Endothelial cell of hepatic sinusoid (primary cell): ENCODE measurements at regions not wholly inside any gene's neighbourhood (a gene's known extent, or its start where the extent isn't known, plus 50 kb on each side); places are given as distances from the start of the nearest gene placed in this dataset.
"Not testable (repeated sequence)": the region's sequence is repeated elsewhere in the genome, so short reads cannot be mapped to it uniquely, and the experiment has no call there.

Experiments used
- in situ Hi-C: cut with HindIII; loops from 2 replicates; pipeline ENCODE4 v1.10.0; 2017; ENCODE audit warnings: low sequenced_read_pairs

GRCh38 chr21:14758849-14759248 lies 212.7 kb upstream of the SAMSN1 start:
- in situ Hi-C loops: no loop called here

GRCh38 chr21:14757533-14758327 lies 211.6 kb upstream of the SAMSN1 start:
- in situ Hi-C loops: no loop called here

GRCh38 chr21:14755086-14755485 lies 209.0 kb upstream of the SAMSN1 start:
- in situ Hi-C loops: no loop called here

DNA sequence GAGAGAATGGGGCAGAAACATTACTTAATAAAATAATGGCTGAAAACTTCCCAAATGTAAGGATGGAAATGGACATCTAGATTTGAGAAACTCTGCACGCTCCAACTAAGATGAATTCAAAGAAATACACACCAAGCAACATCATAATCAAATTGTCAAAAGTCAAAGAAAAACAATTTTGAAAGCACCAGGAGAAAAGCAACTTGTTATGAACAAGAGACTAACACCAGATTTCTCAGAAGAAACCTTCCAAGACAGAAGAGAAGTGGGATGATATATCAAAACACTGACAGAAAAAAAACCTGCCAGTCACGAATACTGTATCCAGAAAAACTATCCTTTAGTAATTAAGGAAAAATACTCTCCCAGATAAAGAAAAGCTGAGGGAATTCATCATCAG lies 208.6 kb upstream of the SAMSN1 start:
- in situ Hi-C loops: no loop called here

DNA sequence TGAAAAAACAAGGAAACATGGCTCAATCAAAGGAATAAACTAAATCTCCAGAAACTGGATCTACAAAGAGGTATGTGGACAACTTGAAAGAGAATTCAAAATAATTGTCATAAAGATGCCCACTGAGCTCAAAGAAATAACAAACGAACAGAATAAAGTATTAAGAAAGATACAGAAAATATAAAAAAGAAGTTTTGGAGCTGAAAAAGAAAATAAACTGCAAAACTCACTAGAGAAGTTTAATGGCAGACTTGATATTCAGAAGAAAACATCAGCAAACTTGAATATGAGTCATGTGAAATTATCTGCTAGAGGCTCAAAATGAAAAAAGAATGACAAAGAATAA lies 208.1 kb upstream of the SAMSN1 start:
- in situ Hi-C loops: no loop called here

DNA sequence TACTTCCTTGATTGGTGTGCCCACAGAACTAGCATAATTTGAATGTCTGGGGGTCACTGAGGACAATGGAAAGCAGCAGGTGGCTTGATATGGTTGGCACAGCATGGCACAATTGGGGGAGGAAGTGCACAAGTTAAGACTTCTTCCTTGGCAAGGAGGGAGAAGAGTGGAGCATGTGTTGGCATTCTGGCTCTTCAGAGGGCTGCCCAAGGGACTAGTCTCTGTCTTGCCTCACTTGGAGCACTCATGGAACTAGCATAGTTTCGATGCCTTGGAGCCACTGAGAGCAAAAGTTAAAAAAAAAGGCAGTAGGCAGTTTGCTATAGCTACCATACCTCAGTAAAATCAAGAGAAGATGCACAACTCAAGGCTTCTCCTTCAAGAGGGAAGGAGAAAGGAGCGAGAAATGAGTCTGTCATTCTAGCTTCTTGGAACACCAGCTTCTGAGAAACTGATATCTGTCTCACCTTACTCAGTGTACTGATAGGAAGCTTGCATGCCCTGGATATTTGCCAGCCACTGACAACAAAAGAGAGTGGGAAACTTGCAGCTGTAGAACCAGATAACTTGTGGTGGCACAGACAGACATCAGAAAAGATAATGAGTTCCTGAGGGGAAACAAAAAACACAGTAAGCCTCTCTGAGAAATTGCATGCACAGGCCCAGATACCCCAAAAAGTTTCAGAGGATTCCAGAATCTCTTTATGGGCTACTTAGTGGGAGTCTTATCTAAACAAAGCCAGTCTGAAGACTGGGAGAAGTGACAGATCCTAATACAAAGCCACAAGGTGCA lies 207.5 kb upstream of the SAMSN1 start:
- in situ Hi-C loops: no loop called here

DNA sequence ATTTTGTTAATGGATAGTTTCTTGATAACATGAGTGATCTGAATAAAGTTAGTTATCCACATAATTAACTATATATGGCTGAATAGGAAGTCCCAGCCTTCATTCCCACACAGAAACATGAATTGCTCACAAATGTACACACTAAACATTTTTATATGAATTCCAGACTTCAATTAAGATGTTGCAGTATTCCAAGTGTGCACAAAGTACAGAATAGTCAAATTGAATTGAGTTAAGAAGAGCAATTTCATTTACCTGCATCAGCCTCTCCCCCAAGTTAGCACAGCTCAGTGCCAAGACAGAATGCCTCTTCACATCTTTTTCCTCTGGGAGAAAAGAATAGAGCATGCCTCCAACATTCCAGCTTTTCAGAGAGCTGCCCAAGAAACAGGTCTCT lies 207.0 kb upstream of the SAMSN1 start:
- in situ Hi-C loops: no loop called here

DNA sequence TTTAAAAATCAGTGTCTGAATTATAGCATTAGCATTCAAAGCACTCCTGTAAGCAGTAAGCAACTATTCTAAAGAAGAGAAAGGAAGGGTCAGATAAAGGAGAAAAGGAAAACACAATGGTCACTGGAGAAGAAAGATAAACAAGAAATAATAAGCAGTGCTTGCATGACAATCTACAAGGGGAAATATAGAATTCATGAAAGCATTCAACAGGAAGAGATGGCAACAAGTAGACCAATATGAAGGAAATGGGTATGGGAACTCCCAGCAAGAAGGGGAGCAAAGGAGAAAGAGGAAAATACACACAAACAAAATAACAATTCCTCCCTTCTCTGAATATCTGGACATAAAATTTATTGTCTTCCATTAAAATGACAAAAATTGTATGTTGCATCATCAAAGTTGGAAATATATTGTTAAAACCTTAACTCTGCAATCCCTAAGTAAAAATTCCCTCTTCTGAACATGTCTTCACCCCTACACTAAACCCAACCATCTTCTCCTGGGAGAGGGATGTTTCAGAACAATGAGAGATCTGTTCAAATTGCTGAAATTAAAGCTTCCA lies 206.3 kb upstream of the SAMSN1 start:
- in situ Hi-C loops: no loop called here

- in situ Hi-C loops: no loop called here
Measured at GRCh38 chr21:14751602-14752344, 205.7 kb upstream of the SAMSN1 start.

GRCh38 chr21:14751011-14751410 lies 204.9 kb upstream of the SAMSN1 start:
- in situ Hi-C loops: no loop called here

- in situ Hi-C loops: no loop called here
Measured at GRCh38 chr21:14750041-14750440, 203.9 kb upstream of the SAMSN1 start.

DNA sequence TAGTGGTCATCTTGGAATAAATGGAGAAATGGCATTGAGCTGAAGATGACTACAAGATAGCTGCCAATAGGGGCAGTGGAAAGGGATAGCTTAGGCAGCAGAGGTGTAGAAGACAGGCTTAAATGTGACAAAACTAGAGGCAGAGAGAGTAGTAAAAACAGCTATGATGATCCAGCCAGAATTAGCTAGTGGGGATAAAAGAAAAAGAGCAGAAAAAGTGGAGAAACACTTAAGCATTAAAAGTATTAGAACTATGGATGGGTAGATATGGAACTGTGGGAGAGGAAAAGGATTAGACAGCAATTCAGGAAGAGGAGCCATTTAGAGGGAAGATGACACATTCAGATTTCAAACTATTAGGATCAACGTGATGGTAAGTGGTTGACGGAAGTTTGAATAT lies 202.5 kb upstream of the SAMSN1 start:
- in situ Hi-C loops: no loop called here

GRCh38 chr21:14744368-14744767 lies 198.3 kb upstream of the SAMSN1 start:
- in situ Hi-C loops: no loop called here

- in situ Hi-C loops: no loop called here
Measured at GRCh38 chr21:14742119-14742518, 196.0 kb upstream of the SAMSN1 start.

GRCh38 chr21:14741256-14741655 lies 195.1 kb upstream of the SAMSN1 start:
- in situ Hi-C loops: no loop called here

DNA sequence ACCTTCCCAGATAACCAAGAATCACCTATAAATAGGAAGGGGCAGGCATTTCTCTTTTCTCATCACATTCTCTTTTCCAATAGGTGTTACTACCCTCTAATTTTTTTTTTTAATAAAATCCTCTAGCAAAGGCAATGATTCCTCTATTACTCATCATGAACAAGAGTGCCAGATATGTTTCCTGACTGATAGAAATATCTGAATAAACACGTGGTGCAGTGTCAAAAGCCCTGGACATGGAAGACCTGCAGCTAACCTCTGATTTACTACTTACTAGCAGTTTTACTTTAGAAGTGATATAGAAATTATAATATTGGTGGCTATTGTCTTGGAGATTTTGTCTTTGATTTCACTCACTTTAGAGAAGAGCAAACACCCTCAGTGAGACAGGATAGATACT lies 194.6 kb upstream of the SAMSN1 start:
- in situ Hi-C loops: no loop called here

GRCh38 chr21:14740116-14740515 lies 194.0 kb upstream of the SAMSN1 start:
- in situ Hi-C loops: no loop called here

GRCh38 chr21:14739590-14739989 lies 193.5 kb upstream of the SAMSN1 start:
- in situ Hi-C loops: no loop called here

GRCh38 chr21:14738576-14738975 lies 192.5 kb upstream of the SAMSN1 start:
- in situ Hi-C loops: not testable (repeated sequence)

DNA sequence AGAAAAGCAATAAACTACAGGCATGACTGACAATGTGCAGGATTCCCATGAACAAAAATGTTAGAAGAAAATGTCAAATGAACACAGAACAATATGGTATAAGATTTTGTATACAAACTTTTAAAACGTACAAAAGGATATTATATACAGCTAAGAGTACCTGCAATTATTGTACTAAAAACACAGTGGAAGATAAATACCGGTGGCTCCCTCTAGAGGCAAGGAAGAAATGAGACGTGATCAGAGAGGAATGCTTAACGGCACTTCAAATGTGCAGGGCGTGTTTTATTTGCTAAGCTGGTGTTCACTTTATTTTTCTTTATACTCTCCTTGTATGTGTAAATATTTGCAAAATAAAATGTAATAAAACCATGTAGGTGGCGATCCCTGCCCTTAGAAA lies 191.8 kb upstream of the SAMSN1 start:
- in situ Hi-C loops: no loop called here

DNA sequence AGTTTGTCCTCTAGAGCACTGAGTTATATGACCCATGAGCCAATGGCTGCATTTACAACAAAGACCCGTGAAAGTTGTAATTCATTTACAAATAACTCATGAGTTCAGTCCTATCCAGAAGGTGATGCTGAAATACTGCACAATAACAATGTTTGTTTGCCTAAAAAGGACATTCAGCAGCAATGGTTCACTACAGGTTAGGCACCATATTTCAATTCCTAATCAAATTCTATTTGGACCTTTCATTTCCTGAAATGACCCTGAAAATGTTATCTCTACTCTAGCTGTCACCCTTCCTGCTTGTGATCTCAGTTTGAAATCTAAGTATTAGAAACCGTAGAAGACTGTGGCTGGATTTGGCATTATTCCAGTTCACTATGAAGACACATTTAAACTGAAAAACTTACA lies 191.2 kb upstream of the SAMSN1 start:
- in situ Hi-C loops: no loop called here
